ENCODE measurements at regions not wholly inside any gene's neighbourhood (a gene's known extent, or its start where the extent isn't known, plus 50 kb on each side); places are given as distances from the start of the nearest gene placed in this dataset.

- peak overlapping the region in 1 of 2 donors; percentile 97 for H3K27ac ChIP-seq (ENCODE audit: low read depth in 1 of 2, low read length in 2 of 2)
Measured at GRCh38 chr13:29922281-29922821, 71.9 kb upstream of the UBL3 start.

GRCh38 chr13:29921542-29921941, 71.1 kb upstream of the UBL3 start:
- no peak overlapping the region for H3K27ac ChIP-seq (ENCODE audit: low read depth in 1 of 2, low read length in 2 of 2)
- H3K4me3 ChIP-seq (ENCODE audit: low read depth in 1 of 3, low read length in 3 of 3), result no peak overlapping the region
- H3K9ac ChIP-seq (ENCODE audit: low read depth in 1 of 2, low read length in 2 of 2), result no peak overlapping the region
- no peaks in the 10 kb centered on the region for H3K36me3 ChIP-seq (ENCODE audit: control insufficient read depth in 4 of 4, insufficient read depth in 3 of 4, low read depth in 1 of 4, low read length in 3 of 4)
- peaks cover 19 to 59% (median 30%) of the 10 kb centered on the region in 4 donors for H3K4me1 ChIP-seq (ENCODE audit: control insufficient read depth in 4 of 4, insufficient read depth in 4 of 4, low read length in 3 of 4)
- no peaks in the 10 kb centered on the region for H3K27me3 ChIP-seq (ENCODE audit: control insufficient read depth in 4 of 4, insufficient read depth in 4 of 4, low read length in 3 of 4)
- no peaks in the 10 kb centered on the region for H3K9me3 ChIP-seq (ENCODE audit: control insufficient read depth in 4 of 4, low read length in 3 of 4)
- no peak for TF ChIP-seq FOXA1 (IDR thresholded peaks at IDR 0.05)
- TF ChIP-seq, protein P1, sequence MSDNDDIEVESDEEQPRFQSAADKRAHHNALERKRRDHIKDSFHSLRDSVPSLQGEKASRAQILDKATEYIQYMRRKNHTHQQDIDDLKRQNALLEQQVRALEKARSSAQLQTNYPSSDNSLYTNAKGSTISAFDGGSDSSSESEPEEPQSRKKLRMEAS (IDR thresholded peaks at IDR 0.05), result no peak
- TF ChIP-seq HNF4G (IDR thresholded peaks at IDR 0.05), result no peak
- TF ChIP-seq RAD21 (IDR thresholded peaks at IDR 0.05), result no peak
- no peak for TF ChIP-seq ATF3 (IDR thresholded peaks at IDR 0.05)
- no peak for TF ChIP-seq TAF1 (conservative IDR thresholded peaks at IDR 0.05)
- no peak for TF ChIP-seq SP1 (IDR thresholded peaks at IDR 0.05)
- TF ChIP-seq GABPA (IDR thresholded peaks at IDR 0.05 in 1 of 2, conservative IDR thresholded peaks at IDR 0.05 in 1 of 2), result no peak
- TF ChIP-seq, protein P2, sequence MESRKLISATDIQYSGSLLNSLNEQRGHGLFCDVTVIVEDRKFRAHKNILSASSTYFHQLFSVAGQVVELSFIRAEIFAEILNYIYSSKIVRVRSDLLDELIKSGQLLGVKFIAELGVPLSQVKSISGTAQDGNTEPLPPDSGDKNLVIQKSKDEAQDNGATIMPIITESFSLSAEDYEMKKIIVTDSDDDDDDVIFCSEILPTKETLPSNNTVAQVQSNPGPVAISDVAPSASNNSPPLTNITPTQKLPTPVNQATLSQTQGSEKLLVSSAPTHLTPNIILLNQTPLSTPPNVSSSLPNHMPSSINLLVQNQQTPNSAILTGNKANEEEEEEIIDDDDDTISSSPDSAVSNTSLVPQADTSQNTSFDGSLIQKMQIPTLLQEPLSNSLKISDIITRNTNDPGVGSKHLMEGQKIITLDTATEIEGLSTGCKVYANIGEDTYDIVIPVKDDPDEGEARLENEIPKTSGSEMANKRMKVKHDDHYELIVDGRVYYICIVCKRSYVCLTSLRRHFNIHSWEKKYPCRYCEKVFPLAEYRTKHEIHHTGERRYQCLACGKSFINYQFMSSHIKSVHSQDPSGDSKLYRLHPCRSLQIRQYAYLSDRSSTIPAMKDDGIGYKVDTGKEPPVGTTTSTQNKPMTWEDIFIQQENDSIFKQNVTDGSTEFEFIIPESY (IDR thresholded peaks at IDR 0.05), result no peak
- DNase-seq (ENCODE audit: low spot score), result no peak
- WGBS, result 96% methylated on average over 6 of the region's 6 CpGs

More at GRCh38 chr13:29922281-29922821, 71.9 kb upstream of the UBL3 start:
- peaks cover 19 to 60% (median 30%) of the 10 kb centered on the region in 4 donors for H3K4me1 ChIP-seq (ENCODE audit: control insufficient read depth in 4 of 4, insufficient read depth in 4 of 4, low read length in 3 of 4)
- TF ChIP-seq, protein P2 (IDR thresholded peaks at IDR 0.05), result no peak
- no peak for TF ChIP-seq FOXA2 (IDR thresholded peaks at IDR 0.05)
- no peak for TF ChIP-seq YY1 (IDR thresholded peaks at IDR 0.05)
- TF ChIP-seq RXRA (IDR thresholded peaks at IDR 0.05), result no peak
- TF ChIP-seq ATF3 (IDR thresholded peaks at IDR 0.05), result no peak
- no peak for TF ChIP-seq HNF4G (IDR thresholded peaks at IDR 0.05)
- TF ChIP-seq TAF1 (conservative IDR thresholded peaks at IDR 0.05), result no peak
- TF ChIP-seq, protein P3, sequence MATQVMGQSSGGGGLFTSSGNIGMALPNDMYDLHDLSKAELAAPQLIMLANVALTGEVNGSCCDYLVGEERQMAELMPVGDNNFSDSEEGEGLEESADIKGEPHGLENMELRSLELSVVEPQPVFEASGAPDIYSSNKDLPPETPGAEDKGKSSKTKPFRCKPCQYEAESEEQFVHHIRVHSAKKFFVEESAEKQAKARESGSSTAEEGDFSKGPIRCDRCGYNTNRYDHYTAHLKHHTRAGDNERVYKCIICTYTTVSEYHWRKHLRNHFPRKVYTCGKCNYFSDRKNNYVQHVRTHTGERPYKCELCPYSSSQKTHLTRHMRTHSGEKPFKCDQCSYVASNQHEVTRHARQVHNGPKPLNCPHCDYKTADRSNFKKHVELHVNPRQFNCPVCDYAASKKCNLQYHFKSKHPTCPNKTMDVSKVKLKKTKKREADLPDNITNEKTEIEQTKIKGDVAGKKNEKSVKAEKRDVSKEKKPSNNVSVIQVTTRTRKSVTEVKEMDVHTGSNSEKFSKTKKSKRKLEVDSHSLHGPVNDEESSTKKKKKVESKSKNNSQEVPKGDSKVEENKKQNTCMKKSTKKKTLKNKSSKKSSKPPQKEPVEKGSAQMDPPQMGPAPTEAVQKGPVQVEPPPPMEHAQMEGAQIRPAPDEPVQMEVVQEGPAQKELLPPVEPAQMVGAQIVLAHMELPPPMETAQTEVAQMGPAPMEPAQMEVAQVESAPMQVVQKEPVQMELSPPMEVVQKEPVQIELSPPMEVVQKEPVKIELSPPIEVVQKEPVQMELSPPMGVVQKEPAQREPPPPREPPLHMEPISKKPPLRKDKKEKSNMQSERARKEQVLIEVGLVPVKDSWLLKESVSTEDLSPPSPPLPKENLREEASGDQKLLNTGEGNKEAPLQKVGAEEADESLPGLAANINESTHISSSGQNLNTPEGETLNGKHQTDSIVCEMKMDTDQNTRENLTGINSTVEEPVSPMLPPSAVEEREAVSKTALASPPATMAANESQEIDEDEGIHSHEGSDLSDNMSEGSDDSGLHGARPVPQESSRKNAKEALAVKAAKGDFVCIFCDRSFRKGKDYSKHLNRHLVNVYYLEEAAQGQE (IDR thresholded peaks at IDR 0.05), result no peak
- TF ChIP-seq RAD21 (IDR thresholded peaks at IDR 0.05), result no peak
- no peak for DNase-seq (ENCODE audit: low spot score)
- no peaks in the 10 kb centered on the region for H3K9me3 ChIP-seq (ENCODE audit: control insufficient read depth in 4 of 4, low read length in 3 of 4)
- no peaks in the 10 kb centered on the region for H3K27me3 ChIP-seq (ENCODE audit: control insufficient read depth in 4 of 4, insufficient read depth in 4 of 4, low read length in 3 of 4)
- no peaks in the 10 kb centered on the region for H3K36me3 ChIP-seq (ENCODE audit: control insufficient read depth in 4 of 4, insufficient read depth in 3 of 4, low read depth in 1 of 4, low read length in 3 of 4)
- no peak overlapping the region for H3K4me3 ChIP-seq (ENCODE audit: low read depth in 1 of 3, low read length in 3 of 3)
- H3K9ac ChIP-seq (ENCODE audit: low read depth in 1 of 2, low read length in 2 of 2), result no peak overlapping the region
- WGBS, result 82% methylated on average over 7 of the region's 7 CpGs

Measured in liver (tissue), 7 donors.